Upper lobe of left lung (tissue), 4 donors: ENCODE measurements at regions not wholly inside any gene's neighbourhood (a gene's known extent, or its start where the extent isn't known, plus 50 kb on each side); places are given as distances from the start of the nearest gene placed in this dataset.

Source experiments
- CTCF ChIP-seq, 6 experiments: fragments of 450-650 bp in 4 of 6; fragments of 200-600 bp in 2 of 6; sonication (generic) in 2 of 6; IDR thresholded peaks; one replicate each; pipeline ENCODE4 v1.5.1; 2016 to 2019; ENCODE audit warnings: antibody characterized with exemption in 6 of 6
- EP300 ChIP-seq, 4 donors: sonication (generic); formaldehyde crosslinking; IDR thresholded peaks; one replicate each; pipeline ENCODE4 v1.5.1; 2017; ENCODE audit warnings: antibody characterized with exemption in 4 of 4, control low read depth in 2 of 4
- POLR2A ChIP-seq, 4 donors: fragments of 450-650 bp; IDR thresholded peaks; one replicate each; pipeline ENCODE4 v1.5.1; 2016 to 2017; ENCODE audit warnings: antibody characterized with exemption in 4 of 4, mild to moderate bottlenecking in 2 of 4
- POLR2AphosphoS5 ChIP-seq, 2 donors: sonication (generic); formaldehyde crosslinking; IDR thresholded peaks; one replicate each; pipeline ENCODE4 v1.5.1; 2017; ENCODE audit warnings: antibody characterized with exemption in 2 of 2

- TF ChIP-seq CTCF (IDR thresholded peaks at IDR 0.05) (no peak), POLR2A (IDR thresholded peaks at IDR 0.05) (no peak), EP300 (IDR thresholded peaks at IDR 0.05) (no peak), POLR2AphosphoS5 (IDR thresholded peaks at IDR 0.05) (no peak)
Measured at GRCh38 chr14:101010835-101011234, 107.3 kb upstream of the RTL1 start.
